ENCODE measurements at regions not wholly inside any gene's neighbourhood (a gene's known extent, or its start where the extent isn't known, plus 50 kb on each side); places are given as distances from the start of the nearest gene placed in this dataset.

- TF ChIP-seq CTCF (conservative IDR thresholded peaks at IDR 0.05; ENCODE audit: low read length): no peak
- no peak for TF ChIP-seq EZH2phosphoT487 (IDR thresholded peaks at IDR 0.05; ENCODE audit: borderline replicate concordance, low read depth, low read length)
Observed at GRCh38 chr4:123257591-123257990, 139.0 kb upstream of the SPRY1 start.

Measured in OCI-LY7 (cell line).